Renal cortex interstitium (tissue), 11 donors: ENCODE measurements at regions not wholly inside any gene's neighbourhood (a gene's known extent, or its start where the extent isn't known, plus 50 kb on each side); places are given as distances from the start of the nearest gene placed in this dataset.

ENCODE experiments used
- DNase-seq, 11 donors: peaks; one replicate each; pipeline ENCODE4 v3.0.0-alpha.2; 2013; ENCODE audit warnings: low read depth in 9 of 11, low spot score in 4 of 11; ENCODE audit errors: extremely low read depth in 1 of 11

DNA sequence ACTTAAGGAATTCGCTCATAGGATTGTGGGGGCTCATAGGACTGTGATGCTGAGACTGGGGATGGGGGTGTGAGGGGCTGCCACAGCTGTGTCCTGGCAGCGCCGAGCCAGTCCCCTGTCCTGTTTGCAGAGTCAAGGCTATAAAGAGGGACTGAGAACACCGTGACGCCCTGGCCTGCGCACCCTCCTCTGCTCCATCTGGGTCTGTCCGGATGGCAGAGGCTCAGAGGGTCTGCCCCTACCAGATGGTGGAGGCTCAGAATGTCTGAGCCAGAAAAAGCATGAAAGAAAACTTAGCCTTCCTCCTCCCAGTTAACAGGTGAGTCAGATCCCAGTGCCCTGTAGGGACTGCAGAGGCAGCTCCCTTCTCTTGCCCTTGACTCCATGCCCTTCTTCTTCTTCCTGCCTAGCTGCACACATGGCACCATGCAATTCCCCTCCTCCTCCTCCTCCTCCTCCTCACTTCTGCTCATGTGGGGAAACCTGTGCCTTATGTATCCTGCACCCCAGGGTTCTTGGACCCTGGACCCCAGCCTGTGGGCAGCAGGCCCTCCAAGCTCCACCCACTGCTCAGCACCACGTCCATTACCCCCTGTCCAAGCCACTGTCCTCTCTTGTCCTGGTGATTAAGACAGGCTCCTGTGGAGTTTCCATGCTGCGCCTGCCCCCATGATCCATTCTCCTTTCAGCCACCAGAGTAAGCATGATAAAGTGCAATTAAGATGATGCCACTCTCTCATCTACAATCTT lies 410.0 kb upstream of the SULF2 start:
- DNase-seq, result no peak

DNA sequence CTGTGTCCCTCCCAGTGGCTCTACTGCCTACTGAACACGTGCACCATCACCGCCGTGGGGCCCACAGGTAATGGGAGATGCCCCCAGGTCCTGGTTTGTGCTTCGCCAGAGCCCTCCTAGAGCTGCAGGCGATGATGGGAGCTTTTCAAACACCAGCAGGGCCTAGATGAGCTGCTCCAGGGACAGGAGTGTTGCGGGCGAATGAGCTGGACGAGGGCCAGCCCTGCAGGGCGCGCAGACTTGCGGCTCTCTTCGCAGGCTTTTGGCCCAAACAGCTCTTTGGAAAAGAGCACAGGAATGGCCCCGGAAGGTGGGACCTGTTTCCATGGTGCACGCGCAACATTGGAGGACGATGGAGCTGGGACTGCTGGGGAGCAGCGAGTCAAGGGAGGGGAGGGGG lies 409.3 kb upstream of the SULF2 start:
- peak in 1 of 11 donors; percentile 29 for DNase-seq

DNA sequence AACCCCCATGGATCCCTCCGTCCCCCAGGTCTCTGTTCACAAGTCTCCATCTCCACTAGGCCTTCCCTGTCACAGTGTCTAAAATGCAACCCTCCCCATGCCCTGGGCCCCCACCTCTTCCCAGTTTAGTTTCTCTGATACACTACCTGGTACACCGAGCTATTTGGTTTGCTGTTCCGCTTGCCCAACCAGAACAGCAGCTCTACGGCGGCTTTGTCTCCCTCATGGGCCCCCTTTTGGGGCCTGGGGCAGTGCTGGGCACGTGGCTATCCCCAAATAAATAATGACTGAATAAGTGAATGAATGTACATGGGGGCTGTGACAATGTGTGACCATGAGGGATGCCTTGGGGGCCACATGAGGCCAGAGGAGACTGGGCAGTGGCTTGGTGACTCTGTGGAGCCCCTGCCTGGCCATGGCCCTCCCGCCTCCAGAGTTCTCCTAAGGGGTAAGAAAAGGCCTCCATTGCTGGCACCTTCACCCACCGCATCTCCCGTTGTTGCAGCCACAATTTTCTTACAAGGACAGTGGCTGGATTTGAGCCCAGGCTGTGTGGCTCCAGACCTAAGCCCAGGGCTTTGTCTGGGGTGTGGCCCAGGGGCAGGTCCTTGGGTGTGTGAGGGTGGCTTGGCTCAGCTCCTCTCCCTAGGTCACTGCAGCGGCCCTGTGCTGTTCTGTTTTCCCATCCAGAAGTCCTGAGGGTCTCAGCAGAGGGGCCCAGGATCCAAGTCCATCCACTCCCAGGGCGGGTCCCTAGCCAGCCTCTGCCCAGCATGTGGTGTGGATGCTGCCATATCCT lies 408.5 kb upstream of the SULF2 start:
- no peak for DNase-seq

DNA sequence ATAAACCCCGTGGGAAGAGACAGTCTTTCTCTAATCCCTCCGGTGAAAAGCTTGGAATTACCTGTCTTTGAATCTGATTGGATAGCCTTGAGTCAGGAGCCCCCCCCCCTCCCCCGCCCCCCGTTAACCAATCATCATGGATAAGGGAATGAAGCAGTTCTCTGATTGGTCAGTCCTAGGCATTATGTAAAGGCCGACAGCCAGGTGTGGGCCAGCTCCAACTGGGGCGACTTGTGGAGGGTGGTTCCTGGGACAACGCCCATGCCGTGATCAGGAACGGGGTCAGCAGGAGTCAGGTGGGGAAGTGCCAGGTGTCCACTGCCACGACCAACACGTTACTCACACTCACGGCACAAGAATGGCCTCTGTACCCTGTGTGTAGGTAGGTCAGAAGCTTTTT lies 406.8 kb upstream of the SULF2 start:
- DNase-seq, result no peak

DNA sequence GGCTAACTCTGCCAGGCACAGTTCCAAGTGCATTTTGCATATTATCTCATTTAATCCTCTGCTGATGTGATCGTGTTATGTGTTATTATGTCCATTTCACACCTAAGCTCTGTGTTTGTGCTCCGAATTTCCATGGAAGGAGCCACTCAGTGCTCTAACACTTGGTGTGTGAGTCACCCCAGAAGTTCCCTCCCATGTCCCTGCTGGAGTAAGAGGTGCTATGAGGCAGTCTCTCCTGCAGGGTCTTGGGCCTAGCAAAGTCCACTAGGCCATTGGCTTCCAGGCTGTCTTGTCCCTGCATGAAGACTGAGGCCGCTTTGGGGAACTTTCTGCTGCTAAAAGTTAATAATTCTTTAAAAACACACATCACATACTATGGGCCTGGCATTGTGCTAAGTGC lies 405.9 kb upstream of the SULF2 start:
- no peak for DNase-seq

DNA sequence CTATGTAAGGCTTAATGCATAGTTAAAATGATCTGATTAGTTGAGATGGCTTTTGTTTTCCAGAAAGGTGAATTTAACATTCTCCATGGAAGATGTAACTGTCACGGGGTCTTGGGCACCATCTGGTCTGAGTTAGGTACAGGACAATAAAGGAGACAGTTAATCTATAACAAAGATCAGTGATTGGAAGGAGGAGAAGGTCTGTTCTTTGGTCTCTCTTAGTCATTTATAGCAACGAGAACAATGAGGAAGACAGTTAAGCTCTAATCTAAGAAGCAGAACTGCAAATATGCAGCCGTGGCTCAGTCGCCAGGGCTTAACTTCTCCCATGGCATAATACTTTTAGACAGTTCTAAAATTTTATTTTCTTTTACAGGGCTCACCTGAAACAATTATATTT lies 405.5 kb upstream of the SULF2 start:
- no peak for DNase-seq

DNA sequence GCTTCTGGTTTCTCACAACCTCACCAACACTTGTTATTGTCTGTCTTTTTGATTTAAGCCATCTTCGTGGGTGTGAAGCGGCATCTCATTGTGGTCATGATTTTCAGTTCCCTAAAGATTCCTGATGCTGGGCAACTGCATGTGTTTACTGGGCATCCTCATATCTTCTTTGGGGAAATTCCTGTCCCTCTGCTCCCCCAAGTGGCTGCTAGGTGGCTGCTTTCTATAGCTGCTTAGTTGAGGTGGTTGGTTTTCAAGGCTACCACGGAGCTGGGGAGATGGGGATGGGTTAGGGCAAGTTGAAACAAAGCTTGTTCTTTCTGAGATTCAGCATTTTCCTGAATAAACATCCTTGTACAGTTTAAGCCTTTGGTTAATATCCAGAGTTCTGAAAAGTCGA lies 403.9 kb upstream of the SULF2 start:
- DNase-seq, result no peak

DNA sequence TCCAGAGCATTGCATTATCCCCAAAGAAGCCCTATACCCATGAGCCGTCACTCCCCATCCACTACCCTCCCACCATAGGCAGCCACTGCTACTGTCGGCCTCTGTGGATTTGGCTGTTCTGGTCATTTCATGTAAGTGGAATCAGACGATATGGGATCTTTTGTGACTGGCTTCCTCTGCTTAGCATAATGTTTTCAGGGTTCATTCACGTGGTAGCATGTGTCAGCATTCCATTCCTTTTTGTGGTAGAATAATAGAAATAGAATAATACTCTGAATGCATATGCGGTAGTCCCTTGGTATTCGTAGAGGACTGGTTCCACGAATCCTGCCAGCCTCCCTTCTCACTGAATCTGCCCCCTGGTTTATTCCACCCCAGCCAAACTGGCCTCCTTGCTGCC lies 402.6 kb upstream of the SULF2 start:
- DNase-seq, result no peak

DNA sequence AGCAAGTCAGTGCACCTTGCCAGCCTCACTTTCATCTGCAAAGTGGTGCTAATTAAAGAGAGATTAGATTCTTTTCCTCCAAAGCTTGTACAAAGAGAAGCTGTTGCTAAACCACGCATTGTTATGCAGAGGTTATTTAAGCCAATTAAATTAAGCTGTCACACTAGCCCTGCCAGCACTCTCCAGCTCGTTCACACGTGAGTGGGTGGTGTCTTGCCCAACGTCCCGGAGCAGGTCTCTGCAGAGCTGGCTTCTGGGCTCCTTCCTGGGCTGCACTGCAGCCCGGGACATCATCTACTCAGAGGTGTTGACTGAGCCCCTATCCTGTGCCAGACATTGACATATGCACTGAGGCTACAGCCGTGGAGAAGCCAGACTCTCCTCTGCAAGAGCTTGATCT lies 401.6 kb upstream of the SULF2 start:
- DNase-seq, result no peak

DNA sequence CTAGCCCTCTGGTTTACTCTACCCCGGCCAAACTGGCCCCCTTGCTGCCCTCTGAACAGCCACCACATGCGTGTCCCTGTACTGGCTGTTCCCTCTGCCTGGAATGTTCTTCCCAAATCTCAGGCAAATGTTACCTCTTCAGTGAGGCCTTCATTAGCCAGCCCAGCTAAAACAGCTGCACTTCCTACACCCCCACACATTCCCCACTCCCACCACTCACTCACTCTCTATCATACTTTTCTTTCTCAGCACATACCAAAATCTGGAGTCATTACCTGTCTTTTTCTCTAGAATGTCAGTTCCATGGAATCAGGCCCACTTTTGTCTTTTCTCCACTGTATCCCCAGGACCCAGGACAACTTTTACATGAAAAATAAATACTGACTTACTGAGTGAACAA lies 401.2 kb upstream of the SULF2 start:
- no peak for DNase-seq

DNA sequence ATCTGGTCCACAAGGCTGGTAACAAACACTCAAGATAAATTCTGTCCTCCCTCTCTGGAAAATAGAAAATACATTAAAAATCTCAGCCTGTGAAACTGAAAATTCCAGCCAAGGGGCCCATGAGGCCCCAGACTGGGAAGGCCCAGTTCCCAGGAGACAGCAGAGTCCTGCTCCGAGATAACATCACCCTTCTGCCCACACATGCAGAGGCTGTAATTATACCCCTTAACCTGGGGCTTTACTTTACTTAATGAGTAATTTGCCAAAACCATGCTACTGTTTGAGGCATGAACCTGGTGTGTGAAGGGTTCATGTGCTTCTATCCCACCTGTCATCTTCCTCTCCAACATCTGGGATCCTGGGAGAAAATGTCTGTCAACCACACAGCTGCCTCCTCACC lies 398.9 kb upstream of the SULF2 start:
- DNase-seq, result no peak

DNA sequence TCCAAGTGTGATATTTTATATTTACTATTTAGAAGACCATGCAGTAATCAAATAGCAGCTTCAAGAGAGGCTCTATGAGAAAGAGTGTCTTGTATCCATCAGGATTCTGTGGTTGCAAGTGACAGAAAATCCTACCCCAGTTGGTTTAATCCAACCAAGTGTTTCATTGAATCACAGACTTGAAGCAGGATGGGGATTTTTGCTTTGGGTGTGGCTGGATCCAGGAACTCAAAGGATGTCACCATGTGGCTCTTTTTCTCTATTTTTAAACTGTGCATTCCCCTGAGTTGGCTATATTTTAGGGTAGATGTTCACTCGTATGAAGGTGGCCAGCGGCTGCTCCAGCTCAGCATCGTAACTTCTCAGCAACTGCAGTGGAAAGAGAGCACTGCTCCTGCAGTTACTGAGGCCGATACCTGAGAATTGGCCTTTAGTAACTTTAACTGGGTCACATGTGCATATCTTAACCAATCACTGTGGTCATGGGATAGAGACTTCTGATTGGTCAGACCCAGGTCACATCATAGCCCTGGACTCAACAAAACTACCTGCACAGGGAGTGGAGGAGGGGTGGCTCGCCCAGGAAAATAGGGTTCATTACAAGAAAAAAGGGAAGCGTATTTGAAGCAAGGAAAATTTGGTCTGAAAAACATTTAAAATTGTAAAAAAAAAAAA lies 396.1 kb upstream of the SULF2 start:
- no peak for DNase-seq

DNA sequence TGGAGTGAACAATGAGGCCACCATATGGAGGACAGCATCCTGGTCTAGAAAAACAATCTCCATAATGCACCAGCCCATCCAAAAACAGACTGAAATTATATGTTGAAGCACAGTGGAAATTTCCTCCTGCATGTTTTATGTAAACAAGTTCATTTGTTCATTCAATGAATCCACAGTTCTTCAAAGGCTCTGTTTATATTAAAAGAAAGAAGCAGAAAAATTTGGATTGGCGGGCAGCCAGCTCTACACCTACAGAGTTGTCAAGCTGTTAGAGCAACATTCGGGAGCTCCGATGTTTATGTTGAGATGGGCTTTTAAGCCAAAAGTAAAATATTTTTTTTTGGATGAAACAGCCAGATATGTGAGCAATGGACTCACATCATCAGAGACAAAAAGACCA lies 395.3 kb upstream of the SULF2 start:
- DNase-seq, result no peak

DNA sequence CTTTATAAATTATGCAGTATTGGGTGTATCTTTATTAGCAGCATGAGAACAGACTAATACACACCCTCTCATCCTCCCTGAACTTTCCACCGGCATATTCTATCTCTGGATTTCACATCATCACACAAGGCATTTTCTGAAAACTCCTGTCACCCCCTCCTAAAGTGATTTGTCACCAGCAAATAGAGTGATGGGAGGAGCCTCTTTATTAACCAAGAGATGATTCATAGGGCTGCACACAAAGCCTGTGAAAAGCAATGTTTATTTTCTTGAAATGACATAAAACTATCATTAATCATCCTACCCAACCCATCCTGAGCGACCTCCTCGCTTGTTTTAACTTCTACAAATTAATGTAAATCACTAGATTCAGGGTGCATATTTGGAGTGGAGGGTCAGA lies 394.7 kb upstream of the SULF2 start:
- DNase-seq, result no peak

DNA sequence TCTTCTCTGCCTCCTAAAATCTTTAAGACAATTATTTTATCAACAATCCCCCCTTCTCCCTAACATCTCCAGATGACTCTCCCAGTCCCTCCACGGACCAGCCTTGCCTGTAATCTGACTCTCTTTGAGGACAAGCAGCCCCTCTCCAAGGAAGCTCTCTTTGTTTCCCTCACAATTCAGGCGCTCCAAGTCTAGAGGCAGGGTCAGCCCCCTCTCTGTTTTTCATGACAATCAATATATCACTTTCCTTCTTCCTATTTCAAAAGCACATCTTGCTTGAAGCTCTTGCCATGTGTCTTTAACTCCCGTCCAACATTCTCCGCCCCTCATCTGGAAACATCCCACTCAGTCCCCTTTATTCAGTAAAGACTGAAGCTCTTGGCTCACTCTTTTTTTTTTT lies 393.4 kb upstream of the SULF2 start:
- DNase-seq, result no peak

DNA sequence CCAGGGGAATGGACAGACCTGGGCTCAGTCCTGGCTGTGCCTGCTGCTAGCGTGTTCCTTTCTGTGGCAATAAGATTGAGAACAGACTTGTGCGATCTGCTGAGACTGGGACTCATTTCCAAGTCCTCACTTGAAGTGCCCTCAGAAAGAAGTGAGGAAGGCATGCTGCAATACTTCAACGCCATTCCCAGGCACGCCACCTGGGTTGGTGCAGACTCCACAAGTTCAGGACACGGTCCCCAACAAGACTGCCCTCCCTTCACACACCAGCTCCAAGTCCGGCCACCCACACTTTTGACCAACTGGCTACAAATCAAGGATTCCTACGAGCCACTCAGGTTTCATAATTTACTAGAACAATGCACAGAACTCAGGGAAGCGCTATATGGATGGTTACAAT lies 391.8 kb upstream of the SULF2 start:
- DNase-seq, result no peak

DNA sequence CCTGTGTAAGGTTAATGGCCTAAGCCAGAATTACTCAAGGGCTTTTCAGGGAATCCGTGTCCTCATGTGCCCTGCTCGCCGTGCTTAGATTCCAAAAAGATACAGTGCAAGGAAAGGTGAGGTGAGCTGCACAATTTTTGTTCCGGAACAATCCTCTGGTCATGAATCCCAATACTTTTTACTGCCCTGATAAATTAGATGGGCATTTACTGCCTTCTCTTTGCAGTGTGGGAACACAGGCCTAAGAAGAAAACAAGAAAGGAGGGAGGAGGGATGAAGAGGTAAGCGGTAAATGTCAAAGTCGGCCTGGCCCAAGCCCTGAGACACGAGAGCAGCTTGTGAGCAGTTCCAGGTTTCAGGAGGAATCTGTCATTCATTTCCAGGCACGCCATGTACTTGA lies 390.9 kb upstream of the SULF2 start:
- DNase-seq, result no peak

DNA sequence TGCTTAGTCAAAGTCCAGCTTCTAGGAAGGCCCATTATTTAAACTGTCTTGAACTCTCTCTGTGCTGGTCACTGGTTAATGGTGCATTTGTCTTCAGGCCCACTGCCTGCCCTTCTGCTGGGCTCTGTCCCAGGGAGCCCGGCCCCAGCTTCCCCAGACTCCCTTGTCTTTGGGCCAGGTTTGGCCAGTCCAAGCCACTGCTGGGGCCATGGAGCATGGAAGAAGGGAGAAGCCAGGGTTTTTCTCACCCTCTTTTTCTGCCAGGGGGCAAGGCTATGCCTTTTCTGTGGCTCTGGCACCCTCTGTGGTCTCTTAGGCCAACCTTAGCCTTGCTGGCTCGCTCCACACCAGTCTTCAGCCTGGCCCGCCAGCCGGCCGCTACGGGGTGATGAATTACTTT lies 390.0 kb upstream of the SULF2 start:
- no peak for DNase-seq

DNA sequence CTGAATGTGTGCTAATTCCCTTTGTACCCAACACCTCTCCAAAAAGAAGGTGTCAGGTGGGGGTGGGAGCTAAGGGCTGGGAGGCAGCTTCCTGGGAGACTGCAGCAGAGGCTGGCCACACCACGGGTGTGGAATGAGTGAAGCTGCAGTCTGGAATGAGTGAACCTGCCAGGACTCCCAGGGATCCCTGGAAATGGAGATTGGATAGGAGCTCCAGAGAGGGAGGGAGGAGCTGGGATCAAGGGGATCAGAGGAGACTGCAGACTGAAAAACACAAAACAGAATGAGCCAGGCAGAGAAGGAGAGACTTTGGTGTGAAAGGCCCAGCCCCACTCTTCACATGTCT lies 387.0 kb upstream of the SULF2 start:
- DNase-seq, result no peak

DNA sequence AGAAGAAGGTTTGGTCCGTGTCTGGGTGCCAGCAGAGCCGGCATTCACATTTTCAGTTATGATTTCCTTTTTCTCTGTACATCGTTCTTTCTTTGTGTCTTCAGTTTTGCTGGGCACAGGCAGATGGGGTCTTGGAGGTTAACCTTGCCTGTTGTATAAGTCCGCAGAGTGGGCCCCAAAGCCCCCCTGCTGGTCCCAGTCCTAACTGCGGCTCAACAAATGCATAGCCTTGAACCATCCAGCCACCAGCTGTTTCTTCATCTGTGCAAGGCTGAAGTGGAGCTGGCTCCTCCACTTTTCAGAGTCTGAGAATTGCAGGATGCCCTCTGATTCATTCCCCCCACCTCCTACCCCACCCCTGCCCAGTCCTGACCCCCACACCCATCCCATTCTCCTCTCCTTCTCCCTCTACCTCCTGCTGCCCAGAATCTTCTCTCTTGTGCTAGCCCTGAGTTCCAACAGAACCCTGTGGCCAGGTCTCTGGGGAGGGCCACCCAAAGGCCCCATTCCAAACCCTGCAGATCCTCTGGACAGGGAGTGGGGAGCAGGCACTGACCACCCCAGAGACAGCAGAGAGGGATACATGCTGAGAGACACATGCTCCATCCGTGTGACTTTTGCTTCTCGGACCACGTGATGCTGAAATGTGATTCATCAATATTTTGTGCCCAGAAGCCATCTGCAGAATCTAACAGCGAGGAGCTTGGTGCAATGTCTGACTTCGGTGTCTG lies 386.5 kb upstream of the SULF2 start:
- DNase-seq, result no peak
